GM19455 (cell line): ENCODE measurements at regions not wholly inside any gene's neighbourhood (a gene's known extent, or its start where the extent isn't known, plus 50 kb on each side); places are given as distances from the start of the nearest gene placed in this dataset.

Source experiments
- ATAC-seq: cut with Tn5 transposase; IDR thresholded peaks from one replicate; pipeline ENCODE4 v1.9.1; 2021; ENCODE audit not compliant: unreplicated experiment

GRCh38 chr10:78821052-78821451 lies 247.7 kb upstream of the ZMIZ1 start:
- no peak for ATAC-seq

- no peak for ATAC-seq
These were observed 239.9 kb upstream of the ZMIZ1 start for GRCh38 chr10:78828647-78829539.

GRCh38 chr10:78829565-78829964 lies 239.2 kb upstream of the ZMIZ1 start:
- ATAC-seq = no peak

- ATAC-seq = no peak
These were observed 238.4 kb upstream of the ZMIZ1 start for GRCh38 chr10:78830062-78830975.

GRCh38 chr10:78830976-78831375 lies 237.8 kb upstream of the ZMIZ1 start:
- ATAC-seq = no peak

GRCh38 chr10:78831461-78831860 lies 237.3 kb upstream of the ZMIZ1 start:
- ATAC-seq = no peak

- no peak for ATAC-seq
These were observed 236.5 kb upstream of the ZMIZ1 start for GRCh38 chr10:78832281-78832680.

GRCh38 chr10:78838141-78838657 lies 230.6 kb upstream of the ZMIZ1 start:
- ATAC-seq = no peak

- ATAC-seq = no peak
These were observed 225.3 kb upstream of the ZMIZ1 start for GRCh38 chr10:78843495-78843894.

- no peak for ATAC-seq
These were observed 223.7 kb upstream of the ZMIZ1 start for GRCh38 chr10:78844960-78845607.

- ATAC-seq = no peak
These were observed 222.7 kb upstream of the ZMIZ1 start for GRCh38 chr10:78846071-78846470.

- no peak for ATAC-seq
These were observed 222.0 kb upstream of the ZMIZ1 start for GRCh38 chr10:78846760-78847159.

- ATAC-seq = no peak
These were observed 221.3 kb upstream of the ZMIZ1 start for GRCh38 chr10:78847485-78847884.

- ATAC-seq = no peak
These were observed 219.7 kb upstream of the ZMIZ1 start for GRCh38 chr10:78849115-78849514.

GRCh38 chr10:78849731-78850130 lies 219.0 kb upstream of the ZMIZ1 start:
- no peak for ATAC-seq

GRCh38 chr10:78850644-78851435 lies 217.9 kb upstream of the ZMIZ1 start:
- no peak for ATAC-seq

GRCh38 chr10:78851647-78852046 lies 217.1 kb upstream of the ZMIZ1 start:
- no peak for ATAC-seq

GRCh38 chr10:78852466-78853240 lies 216.1 kb upstream of the ZMIZ1 start:
- no peak for ATAC-seq

GRCh38 chr10:78853864-78854263 lies 214.9 kb upstream of the ZMIZ1 start:
- ATAC-seq = no peak

GRCh38 chr10:78856421-78856820 lies 212.3 kb upstream of the ZMIZ1 start:
- ATAC-seq = no peak
